ENCODE measurements at regions not wholly inside any gene's neighbourhood (a gene's known extent, or its start where the extent isn't known, plus 50 kb on each side); places are given as distances from the start of the nearest gene placed in this dataset.

- BruUV-seq (replicated peaks): no TSS peak
- H3K36me3 ChIP-seq (ENCODE audit: control insufficient read depth, insufficient read depth, low read length): no peaks in the 10 kb centered on the region
- in situ Hi-C loops (cut with MboI) (no loop called here), intact Hi-C loops (cut with micrococcal nuclease) (no loop called here)
- TF ChIP-seq ZNF316 (IDR thresholded peaks at IDR 0.05): peak; percentile 76
- peak; percentile 27; the same call in 1 of the 2 replicates for TF ChIP-seq MAFF (IDR thresholded peaks at IDR 0.05; ENCODE audit: low read length)
- TF ChIP-seq C11orf30 (IDR thresholded peaks at IDR 0.05; ENCODE audit: low read depth): peak; percentile 58; the same call in 1 of the 2 replicates
- peak; percentile 48; the same call in 1 of the 2 replicates for TF ChIP-seq MAFK (IDR thresholded peaks at IDR 0.05; ENCODE audit: low read length)
- 0 out of 2 replicates have a peak, but pooled peaks have one; percentile 31 for TF ChIP-seq MAFG (tag; conservative IDR thresholded peaks at IDR 0.05)
- TF ChIP-seq ZKSCAN8 (CRISPR knock-in tag; IDR thresholded peaks at IDR 0.05): no peak
- no peaks in the 10 kb centered on the region for H3K9me3 ChIP-seq (replicated peaks; ENCODE audit: control insufficient read depth, insufficient read depth, low read depth, low read length)
- no peaks in the 10 kb centered on the region for H3K79me2 ChIP-seq (ENCODE audit: control insufficient read depth, insufficient read depth, low read length)
- DNase-seq (ENCODE audit: extremely low read depth in 1 of 4, low spot score in 3 of 4) (no peak), FAIRE-seq (no peak), ATAC-seq (no peak)
- H4K20me1 ChIP-seq (replicated peaks; ENCODE audit: control insufficient read depth, insufficient read depth, low read length): no peaks in the 10 kb centered on the region
- no peaks in the 10 kb centered on the region for H3K27me3 ChIP-seq (ENCODE audit: control insufficient read depth in 2 of 2, insufficient read depth in 2 of 2, low read length in 2 of 2)
- 46% methylated on average over 3 of the region's 3 CpGs for WGBS (ENCODE audit: insufficient coverage, low coverage, missing lambda C conversion rate)
- no peaks in the 10 kb centered on the region for H3K4me1 ChIP-seq (replicated peaks in 1 of 2; ENCODE audit: control insufficient read depth in 2 of 2, insufficient read depth in 2 of 2, low read length in 2 of 2)
- H3K9ac ChIP-seq (ENCODE audit: insufficient read depth in 1 of 2, low read depth in 2 of 2, low read length in 2 of 2): no peak overlapping the region
- H2AFZ ChIP-seq (ENCODE audit: low read depth, low read length): no peak overlapping the region
- H3K27ac ChIP-seq (ENCODE audit: extremely low read depth, low read depth, low read length): no peak overlapping the region
- H3K9me1 ChIP-seq (ENCODE audit: control insufficient read depth, insufficient read depth, low read length): no peaks in the 10 kb centered on the region
- ChIA-PET POLR2A (interaction anchor here (0.6 kb wide), 1 partner anchor 524 kb away, joined by 3 read pairs; no protein-coding TSS in a partner anchor), CTCF (ENCODE audit: low intra/inter-chr PET ratio) (no interaction called here)
- H3K4me3 ChIP-seq: no peak overlapping the region
- H3K4me2 ChIP-seq (ENCODE audit: insufficient read depth, low read length): no peak overlapping the region
Measured at GRCh38 chrX:125012585-125012984, 307.1 kb upstream of the TEX13C start.

GRCh38 chrX:125029131-125029530, 290.5 kb upstream of the TEX13C start:
- no peak overlapping the region for H3K27ac ChIP-seq (ENCODE audit: extremely low read depth, low read depth, low read length)
- H3K79me2 ChIP-seq (ENCODE audit: control insufficient read depth, insufficient read depth, low read length): no peaks in the 10 kb centered on the region
- H3K4me2 ChIP-seq (ENCODE audit: insufficient read depth, low read length): no peak overlapping the region
- H3K36me3 ChIP-seq (ENCODE audit: control insufficient read depth, insufficient read depth, low read length): no peaks in the 10 kb centered on the region
- FAIRE-seq (no peak), DNase-seq (ENCODE audit: extremely low read depth in 1 of 4, low spot score in 3 of 4) (no peak), ATAC-seq (no peak)
- no peaks in the 10 kb centered on the region for H3K9me3 ChIP-seq (replicated peaks; ENCODE audit: control insufficient read depth, insufficient read depth, low read depth, low read length)
- intact Hi-C loops (cut with micrococcal nuclease): no loop called here
- no peaks in the 10 kb centered on the region for H3K27me3 ChIP-seq (ENCODE audit: control insufficient read depth in 2 of 2, insufficient read depth in 2 of 2, low read length in 2 of 2)
- no TSS peak for BruUV-seq (replicated peaks)
- no peaks in the 10 kb centered on the region for H4K20me1 ChIP-seq (replicated peaks; ENCODE audit: control insufficient read depth, insufficient read depth, low read length)
- H3K9ac ChIP-seq (ENCODE audit: insufficient read depth in 1 of 2, low read depth in 2 of 2, low read length in 2 of 2): no peak overlapping the region
- no peak overlapping the region for H2AFZ ChIP-seq (ENCODE audit: low read depth, low read length)
- ChIA-PET CTCF (ENCODE audit: low intra/inter-chr PET ratio) (no interaction called here), POLR2A (no interaction called here)
- in situ Hi-C loops (cut with MboI): no loop called here
- H3K9me1 ChIP-seq (ENCODE audit: control insufficient read depth, insufficient read depth, low read length): no peaks in the 10 kb centered on the region
- 46% methylated on average over 3 of the region's 3 CpGs for WGBS (ENCODE audit: insufficient coverage, low coverage, missing lambda C conversion rate)
- TF ChIP-seq NEUROD1 (IDR thresholded peaks at IDR 0.05; ENCODE audit: borderline replicate concordance, low read depth, low read length, partially characterized antibody) (no peak), TCF7L2 (IDR thresholded peaks at IDR 0.05; ENCODE audit: low read depth, low read length) (no peak), BRF1 (IDR thresholded peaks at IDR 0.05; ENCODE audit: borderline replicate concordance, extremely low read depth, insufficient read length) (no peak), HIVEP1 (CRISPR knock-in tag; IDR thresholded peaks at IDR 0.05) (no peak), SIN3A (IDR thresholded peaks at IDR 0.05; ENCODE audit: borderline replicate concordance in 2 of 2, control insufficient read depth in 1 of 2, low read depth in 2 of 2, low read length in 2 of 2) (no peak), GATAD2B (IDR thresholded peaks at IDR 0.05; ENCODE audit: borderline replicate concordance) (no peak), EZH2 (IDR thresholded peaks at IDR 0.05; ENCODE audit: borderline replicate concordance, low read depth, low read length) (no peak), KLF10 (CRISPR knock-in tag; IDR thresholded peaks at IDR 0.05) (no peak), PREB (CRISPR knock-in tag; IDR thresholded peaks at IDR 0.05) (no peak), ZBTB26 (CRISPR knock-in tag; IDR thresholded peaks at IDR 0.05) (no peak), ZKSCAN8 (CRISPR knock-in tag; IDR thresholded peaks at IDR 0.05) (no peak), PHB2 (IDR thresholded peaks at IDR 0.05; ENCODE audit: low read depth) (no peak)
- H3K4me1 ChIP-seq (replicated peaks in 1 of 2; ENCODE audit: control insufficient read depth in 2 of 2, insufficient read depth in 2 of 2, low read length in 2 of 2): no peaks in the 10 kb centered on the region
- H3K4me3 ChIP-seq: no peak overlapping the region

Data from K562 (cell line).